GM23338 (cell line): ENCODE measurements at regions not wholly inside any gene's neighbourhood (a gene's known extent, or its start where the extent isn't known, plus 50 kb on each side); places are given as distances from the start of the nearest gene placed in this dataset.

Experiments used
- ATAC-seq: fragments of 200-7000 bp; cut with Tn5 transposase; 3 replicates; pipeline ENCODE4 v1.9.1; 2020
- DNase-seq: peaks from one replicate; pipeline ENCODE4 v3.0.0-alpha.2; 2015; ENCODE audit warnings: low spot score
- H2AFZ ChIP-seq: fragments of 200-600 bp; sonication (generic); 2 replicates; pipeline ENCODE4 v1.8.0; 2016; ENCODE audit warnings: antibody characterized with exemption, mild to moderate bottlenecking, moderate library complexity
- H3F3A ChIP-seq: fragments of 200-600 bp; sonication (generic); replicated peaks from 2 replicates; pipeline ENCODE4 v1.8.0; 2017; ENCODE audit warnings: antibody characterized with exemption, mixed run types, low read depth
- H3K27ac ChIP-seq: fragments of 200-600 bp; sonication (generic); 2 replicates; pipeline ENCODE4 v1.6.1; 2016; ENCODE audit warnings: low read depth
- H3K27me3 ChIP-seq: fragments of 200-600 bp; sonication (generic); 2 replicates; pipeline ENCODE4 v1.8.0; 2016; ENCODE audit warnings: mild to moderate bottlenecking, mixed run types, moderate library complexity; ENCODE audit not compliant: insufficient read depth
- H3K36me3 ChIP-seq: fragments of 200-600 bp; sonication (generic); 2 replicates; pipeline ENCODE4 v1.8.0; 2016; ENCODE audit warnings: mild to moderate bottlenecking; ENCODE audit not compliant: insufficient read depth
- H3K4me1 ChIP-seq: fragments of 200-600 bp; sonication (generic); 2 replicates; pipeline ENCODE4 v1.8.0; 2016; ENCODE audit warnings: mild to moderate bottlenecking, moderate library complexity; ENCODE audit not compliant: insufficient read depth
- H3K4me2 ChIP-seq: fragments of 200-600 bp; sonication (generic); 2 replicates; pipeline ENCODE4 v1.7.1; 2017; ENCODE audit warnings: mixed run types
- H3K4me3 ChIP-seq: fragments of 200-600 bp; sonication (generic); 2 replicates; pipeline ENCODE4 v1.6.1; 2016; ENCODE audit warnings: mixed run types
- H3K79me2 ChIP-seq: fragments of 200-600 bp; sonication (generic); replicated peaks from 2 replicates; pipeline ENCODE4 v1.8.0; 2017; ENCODE audit warnings: mild to moderate bottlenecking; ENCODE audit not compliant: insufficient read depth
- H3K9me2 ChIP-seq: fragments of 200-600 bp; sonication (generic); 2 replicates; pipeline ENCODE4 v1.8.0; 2017; ENCODE audit not compliant: insufficient read depth
- H4K20me1 ChIP-seq: fragments of 200-600 bp; sonication (generic); replicated peaks from 2 replicates; pipeline ENCODE4 v1.8.0; 2017; ENCODE audit warnings: mild to moderate bottlenecking; ENCODE audit not compliant: insufficient read depth
- H3K27ac Mint-ChIP-seq: 2 replicates; pipeline ENCODE4 v1.8.0; 2020; ENCODE audit warnings: inconsistent platforms, mild to moderate bottlenecking, moderate library complexity, mixed read lengths
- H3K27me3 Mint-ChIP-seq: 3 replicates; pipeline ENCODE4 v1.8.0; 2022; ENCODE audit warnings: low read depth, mild to moderate bottlenecking, moderate library complexity, mixed read lengths, inconsistent platforms; ENCODE audit not compliant: insufficient read depth, poor library complexity
- H3K36me3 Mint-ChIP-seq: 3 replicates; pipeline ENCODE4 v1.8.0; 2021; ENCODE audit warnings: low read depth, mild to moderate bottlenecking, inconsistent platforms, moderate library complexity, mixed read lengths
- H3K4me1 Mint-ChIP-seq: 3 replicates; pipeline ENCODE4 v1.8.0; 2020; ENCODE audit warnings: mild to moderate bottlenecking, inconsistent platforms, mixed read lengths
- H3K4me3 Mint-ChIP-seq: 3 replicates; pipeline ENCODE4 v1.8.0; 2021; ENCODE audit warnings: moderate library complexity, mild to moderate bottlenecking, inconsistent platforms, mixed read lengths
- H3K9me3 Mint-ChIP-seq: 3 replicates; pipeline ENCODE4 v1.8.0; 2020; ENCODE audit warnings: moderate library complexity, mild to moderate bottlenecking, inconsistent platforms, mixed read lengths
- CTCF ChIP-seq, 2 experiments: fragments of 200-600 bp in 1 of 2; sonication (generic) in 1 of 2; conservative IDR thresholded peaks; 2 replicates each; pipeline versions ENCODE4 v1.5.1 to v1.6.1; 2016 to 2017; ENCODE audit warnings: antibody characterized with exemption in 2 of 2, low read depth in 2 of 2, mild to moderate bottlenecking in 2 of 2, moderate library complexity in 1 of 2
- ETS1 ChIP-seq: IDR thresholded peaks from 2 replicates; pipeline ENCODE4 v1.6.1; 2016; ENCODE audit warnings: antibody characterized with exemption
- EZH2phosphoT487 ChIP-seq: fragments of 200-600 bp; sonication (generic); IDR thresholded peaks from one replicate; pipeline ENCODE4 v1.8.1; 2018; ENCODE audit warnings: antibody characterized with exemption; ENCODE audit not compliant: unreplicated experiment
- JUNB ChIP-seq: IDR thresholded peaks from one replicate; pipeline ENCODE4 v1.6.1; 2016; ENCODE audit warnings: antibody characterized with exemption; ENCODE audit not compliant: unreplicated experiment
- POLR2AphosphoS5 ChIP-seq: IDR thresholded peaks from 2 replicates; pipeline ENCODE4 v1.6.1; 2016; ENCODE audit warnings: antibody characterized with exemption, low read depth
- STAT1 ChIP-seq: IDR thresholded peaks from one replicate; pipeline ENCODE4 v1.6.1; 2016; ENCODE audit warnings: antibody characterized with exemption; ENCODE audit not compliant: unreplicated experiment
- ZNF114 ChIP-seq: fragments of 250-450 bp; sonication (Bioruptor Pico); IDR thresholded peaks from 2 replicates; pipeline ENCODE4 v1.5.0; 2020; ENCODE audit warnings: mild to moderate bottlenecking, moderate library complexity
- ZNF331 ChIP-seq: fragments of 250-450 bp; sonication (Bioruptor Pico); IDR thresholded peaks from 2 replicates; pipeline ENCODE4 v1.5.0; 2020; ENCODE audit warnings: low read depth, mild to moderate bottlenecking, moderate library complexity

GRCh38 chr6:48183178-48183577 lies 72.2 kb upstream of the PTCHD4 start:
- no peaks in the 10 kb centered on the region for H4K20me1 ChIP-seq
- Mint-ChIP-seq H3K9me3 (no peaks in the 10 kb centered on the region), H3K4me1 (peaks cover 8% of the 10 kb centered on the region), H3K36me3 (no peaks in the 10 kb centered on the region), H3K4me3 (no peak overlapping the region), H3K27ac (no peak overlapping the region), H3K27me3 (no peaks in the 10 kb centered on the region)
- no peaks in the 10 kb centered on the region for H3F3A ChIP-seq
- DNase-seq (no peak), ATAC-seq (no peak)
- no peaks in the 10 kb centered on the region for H3K79me2 ChIP-seq
- H2AFZ ChIP-seq, result no peak overlapping the region
- no peak overlapping the region for H3K4me2 ChIP-seq
- no peak for TF ChIP-seq ETS1
- TF ChIP-seq STAT1, result no peak
- no peaks in the 10 kb centered on the region for H3K36me3 ChIP-seq
- H3K4me1 ChIP-seq, result peaks cover 3% of the 10 kb centered on the region; the same call in 1 of the 2 replicates
- H3K27me3 ChIP-seq, result no peaks in the 10 kb centered on the region
- H3K9me2 ChIP-seq, result no peaks in the 10 kb centered on the region
- H3K4me3 ChIP-seq, result no peak overlapping the region
- H3K27ac ChIP-seq, result no peak overlapping the region

- no peaks in the 10 kb centered on the region for H3K79me2 ChIP-seq
- no peak overlapping the region for H3K27ac Mint-ChIP-seq
- H3K36me3 Mint-ChIP-seq, result no peaks in the 10 kb centered on the region
- H3K4me3 ChIP-seq, result no peak overlapping the region
- no peak overlapping the region for H3K4me2 ChIP-seq
- no peaks in the 10 kb centered on the region for H3K4me1 Mint-ChIP-seq
- H3K4me1 ChIP-seq, result no peaks in the 10 kb centered on the region
- no peak for DNase-seq
- H3K27me3 Mint-ChIP-seq, result no peaks in the 10 kb centered on the region
- no peaks in the 10 kb centered on the region for H4K20me1 ChIP-seq
- no peak overlapping the region for H3K27ac ChIP-seq
- H3K36me3 ChIP-seq, result no peaks in the 10 kb centered on the region
- H3K9me2 ChIP-seq, result no peaks in the 10 kb centered on the region
- H3F3A ChIP-seq, result no peaks in the 10 kb centered on the region
- no peaks in the 10 kb centered on the region for H3K9me3 Mint-ChIP-seq
- ATAC-seq, result no peak
- H3K4me3 Mint-ChIP-seq, result no peak overlapping the region
- no peak for TF ChIP-seq JUNB
- H3K27me3 ChIP-seq, result no peaks in the 10 kb centered on the region
- no peak overlapping the region for H2AFZ ChIP-seq
Observed at GRCh38 chr6:48178700-48179099, 67.7 kb upstream of the PTCHD4 start.

- H3K4me3 ChIP-seq, result no peak overlapping the region
- no peaks in the 10 kb centered on the region for H3K79me2 ChIP-seq
- H2AFZ ChIP-seq, result no peak overlapping the region
- no peaks in the 10 kb centered on the region for H3K4me1 Mint-ChIP-seq
- no peak overlapping the region for H3K27ac Mint-ChIP-seq
- no peaks in the 10 kb centered on the region for H3K27me3 ChIP-seq
- no peak overlapping the region for H3K4me3 Mint-ChIP-seq
- ATAC-seq (no peak), DNase-seq (no peak)
- no peak overlapping the region for H3K27ac ChIP-seq
- no peaks in the 10 kb centered on the region for H3K9me3 Mint-ChIP-seq
- H3K4me2 ChIP-seq, result no peak overlapping the region
- H3F3A ChIP-seq, result no peaks in the 10 kb centered on the region
- H3K4me1 ChIP-seq, result no peaks in the 10 kb centered on the region
- no peaks in the 10 kb centered on the region for H3K27me3 Mint-ChIP-seq
- H3K36me3 Mint-ChIP-seq, result no peaks in the 10 kb centered on the region
- no peaks in the 10 kb centered on the region for H4K20me1 ChIP-seq
- no peaks in the 10 kb centered on the region for H3K36me3 ChIP-seq
- no peaks in the 10 kb centered on the region for H3K9me2 ChIP-seq
- TF ChIP-seq ZNF331 (CRISPR knock-in tag) (no peak), JUNB (no peak), CTCF (conservative IDR thresholded peaks at IDR 0.05; ENCODE audit: low read depth in 2 of 2) (no peak), EZH2phosphoT487 (no peak), ETS1 (no peak), POLR2AphosphoS5 (no peak), ZNF114 (no peak)
Observed at GRCh38 chr6:48177786-48178185, 66.8 kb upstream of the PTCHD4 start.
